ENCODE measurements at regions not wholly inside any gene's neighbourhood (a gene's known extent, or its start where the extent isn't known, plus 50 kb on each side); places are given as distances from the start of the nearest gene placed in this dataset.

- DNase-seq = no peak
These were observed 193.8 kb downstream of the BCOR start for GRCh38 chrX:39903937-39904336.

GRCh38 chrX:39904816-39905537, 192.8 kb downstream of the BCOR start:
- DNase-seq = no peak

GRCh38 chrX:39905538-39905891, 192.2 kb downstream of the BCOR start:
- DNase-seq = no peak

GRCh38 chrX:39905946-39906345, 191.8 kb downstream of the BCOR start:
- no peak for DNase-seq

- DNase-seq = no peak
These were observed 189.6 kb downstream of the BCOR start for GRCh38 chrX:39907964-39908661.

- DNase-seq = no peak
These were observed 187.8 kb downstream of the BCOR start for GRCh38 chrX:39909996-39910395.

- no peak for DNase-seq
These were observed 187.1 kb downstream of the BCOR start for GRCh38 chrX:39910651-39911050.

- DNase-seq = no peak
These were observed 186.4 kb downstream of the BCOR start for GRCh38 chrX:39911278-39911897.

GRCh38 chrX:39912126-39912525, 185.6 kb downstream of the BCOR start:
- DNase-seq = no peak

GRCh38 chrX:39915081-39915480, 182.7 kb downstream of the BCOR start:
- DNase-seq = no peak

- DNase-seq = no peak
These were observed 182.2 kb downstream of the BCOR start for GRCh38 chrX:39915596-39915995.

GRCh38 chrX:39921838-39922237, 175.9 kb downstream of the BCOR start:
- DNase-seq = no peak

- DNase-seq = no peak
These were observed 175.3 kb downstream of the BCOR start for GRCh38 chrX:39922488-39922887.

- no peak for DNase-seq
These were observed 174.8 kb downstream of the BCOR start for GRCh38 chrX:39922926-39923325.

- no peak for DNase-seq
These were observed 170.4 kb downstream of the BCOR start for GRCh38 chrX:39927380-39927779.

- DNase-seq = no peak
These were observed 168.9 kb downstream of the BCOR start for GRCh38 chrX:39928704-39929378.

- no peak for DNase-seq
These were observed 168.3 kb downstream of the BCOR start for GRCh38 chrX:39929379-39930025.

GRCh38 chrX:39930786-39931528, 166.8 kb downstream of the BCOR start:
- no peak for DNase-seq

GRCh38 chrX:39931529-39932282, 166.1 kb downstream of the BCOR start:
- DNase-seq = no peak

GRCh38 chrX:39935411-39936064, 162.2 kb downstream of the BCOR start:
- DNase-seq = no peak

Data from stimulated activated naive CD4-positive, alpha-beta T cell (primary cell).